Uterus (tissue), 3 donors: ENCODE measurements at regions not wholly inside any gene's neighbourhood (a gene's known extent, or its start where the extent isn't known, plus 50 kb on each side); places are given as distances from the start of the nearest gene placed in this dataset.

Source experiments
- DNase-seq, 2 donors: peaks; one replicate each; pipeline ENCODE4 v3.0.0-alpha.2; 2019 to 2020
- H3K27ac ChIP-seq, 2 donors: fragments of 200-600 bp; sonication (generic); 1 replicate in 1 of 2; 2 replicates in 1 of 2; pipeline ENCODE4 v1.5.1; 2016 to 2018
- H3K27me3 ChIP-seq, 2 donors: fragments of 200-600 bp; sonication (generic); one replicate each; pipeline ENCODE4 v1.5.1; 2018 to 2019; ENCODE audit warnings: control low read depth in 1 of 2
- H3K36me3 ChIP-seq, 2 donors: fragments of 200-600 bp; sonication (generic); one replicate each; pipeline ENCODE4 v1.5.1; 2019; ENCODE audit warnings: control low read depth in 1 of 2
- H3K4me1 ChIP-seq, 2 donors: fragments of 200-600 bp; sonication (generic); one replicate each; pipeline ENCODE4 v1.5.1; 2018 to 2019; ENCODE audit warnings: control low read depth in 1 of 2
- H3K4me3 ChIP-seq, 2 donors: fragments of 200-600 bp; sonication (generic); 1 replicate in 1 of 2; 2 replicates in 1 of 2; pipeline ENCODE4 v1.5.1; 2018 to 2019; ENCODE audit warnings: mild to moderate bottlenecking in 1 of 2
- H3K9me3 ChIP-seq, 2 donors: fragments of 200-600 bp; sonication (generic); one replicate each; pipeline ENCODE4 v1.5.1; 2019; ENCODE audit warnings: control low read depth in 1 of 2
- POLR2A ChIP-seq, 2 donors: fragments of 450-650 bp; IDR thresholded peaks; one replicate each; pipeline ENCODE4 v1.6.1; 2016; ENCODE audit warnings: antibody characterized with exemption in 2 of 2, mild to moderate bottlenecking in 1 of 2, moderate library complexity in 1 of 2
- intact Hi-C: fragments of 100-400 bp; cut with DNase I; formaldehyde crosslinking; loops from one replicate; pipeline ENCODE4 v1.15.1; 2023; ENCODE audit warnings: low total_unique reads
- TF ChIP-seq, protein P1 (sequence below), 4 experiments: fragments of 200-600 bp in 2 of 4; fragments of 450-650 bp in 2 of 4; sonication (generic) in 2 of 4; IDR thresholded peaks; one replicate each; pipeline ENCODE4 v1.5.1; 2016 to 2019; ENCODE audit warnings: antibody characterized with exemption in 4 of 4, mild to moderate bottlenecking in 2 of 4, moderate library complexity in 1 of 4
- donor health status: DM: yes; HTN: yes; CAD: no.

DNA sequence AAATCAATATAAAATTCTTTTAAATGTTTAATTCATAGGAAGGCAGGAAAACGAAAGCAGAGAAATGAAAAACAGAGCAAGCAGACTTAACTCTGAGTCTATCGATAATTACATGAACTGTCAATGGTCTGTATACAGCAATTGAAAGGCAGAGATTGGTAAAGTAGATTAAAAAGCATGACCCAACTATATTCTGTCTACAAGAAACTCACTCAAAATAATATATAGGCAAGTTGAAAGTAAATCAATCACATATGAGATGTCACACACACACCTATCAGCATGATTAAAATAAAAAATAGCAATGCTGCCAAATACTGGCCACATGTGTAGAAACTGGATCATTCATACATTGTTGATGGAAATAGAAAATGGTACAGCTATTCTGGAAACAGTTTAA, 136.4 kb upstream of the CYP1B1 start:
- DNase-seq, result no peak
- H3K27me3 ChIP-seq, result no peaks in the 10 kb centered on the region
- no peaks in the 10 kb centered on the region for H3K4me1 ChIP-seq
- no peaks in the 10 kb centered on the region for H3K9me3 ChIP-seq
- H3K4me3 ChIP-seq, result no peak overlapping the region
- TF ChIP-seq POLR2A (IDR thresholded peaks at IDR 0.05), result no peak
- TF ChIP-seq, protein P1, sequence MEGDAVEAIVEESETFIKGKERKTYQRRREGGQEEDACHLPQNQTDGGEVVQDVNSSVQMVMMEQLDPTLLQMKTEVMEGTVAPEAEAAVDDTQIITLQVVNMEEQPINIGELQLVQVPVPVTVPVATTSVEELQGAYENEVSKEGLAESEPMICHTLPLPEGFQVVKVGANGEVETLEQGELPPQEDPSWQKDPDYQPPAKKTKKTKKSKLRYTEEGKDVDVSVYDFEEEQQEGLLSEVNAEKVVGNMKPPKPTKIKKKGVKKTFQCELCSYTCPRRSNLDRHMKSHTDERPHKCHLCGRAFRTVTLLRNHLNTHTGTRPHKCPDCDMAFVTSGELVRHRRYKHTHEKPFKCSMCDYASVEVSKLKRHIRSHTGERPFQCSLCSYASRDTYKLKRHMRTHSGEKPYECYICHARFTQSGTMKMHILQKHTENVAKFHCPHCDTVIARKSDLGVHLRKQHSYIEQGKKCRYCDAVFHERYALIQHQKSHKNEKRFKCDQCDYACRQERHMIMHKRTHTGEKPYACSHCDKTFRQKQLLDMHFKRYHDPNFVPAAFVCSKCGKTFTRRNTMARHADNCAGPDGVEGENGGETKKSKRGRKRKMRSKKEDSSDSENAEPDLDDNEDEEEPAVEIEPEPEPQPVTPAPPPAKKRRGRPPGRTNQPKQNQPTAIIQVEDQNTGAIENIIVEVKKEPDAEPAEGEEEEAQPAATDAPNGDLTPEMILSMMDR (IDR thresholded peaks at IDR 0.05), result no peak
- no peak overlapping the region for H3K27ac ChIP-seq
- intact Hi-C loops, result no loop called here
- H3K36me3 ChIP-seq, result peaks cover 0 to 2% of the 10 kb centered on the region in 2 donors

DNA sequence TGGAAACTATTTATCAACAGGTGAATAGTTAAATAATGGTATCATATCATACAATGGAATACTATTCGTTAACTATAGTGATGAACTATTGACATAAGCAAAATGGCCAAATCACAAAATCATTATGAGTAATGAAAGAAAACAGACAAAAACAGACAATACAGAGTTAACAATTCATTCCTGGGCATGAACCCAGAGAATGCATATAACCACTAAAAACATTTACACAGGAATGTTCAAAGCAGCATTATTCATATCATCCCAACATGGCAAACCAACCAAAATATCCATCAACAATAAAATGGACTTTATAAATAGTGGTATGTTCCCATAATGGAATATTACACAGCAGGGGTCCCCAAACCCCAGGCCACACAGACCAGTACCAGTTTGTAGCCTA, 131.2 kb upstream of the CYP1B1 start:
- H3K9me3 ChIP-seq, result no peaks in the 10 kb centered on the region
- no peak for DNase-seq
- peak overlapping the region in 1 of 2 donors; percentile 60 for H3K27ac ChIP-seq
- no peaks in the 10 kb centered on the region for H3K4me1 ChIP-seq
- no peaks in the 10 kb centered on the region for H3K27me3 ChIP-seq
- peaks cover 0 to 2% of the 10 kb centered on the region in 2 donors for H3K36me3 ChIP-seq
- no peak overlapping the region for H3K4me3 ChIP-seq
- TF ChIP-seq POLR2A (IDR thresholded peaks at IDR 0.05), result no peak
- TF ChIP-seq, protein P1 (IDR thresholded peaks at IDR 0.05), result no peak
- intact Hi-C loops, result no loop called here

DNA sequence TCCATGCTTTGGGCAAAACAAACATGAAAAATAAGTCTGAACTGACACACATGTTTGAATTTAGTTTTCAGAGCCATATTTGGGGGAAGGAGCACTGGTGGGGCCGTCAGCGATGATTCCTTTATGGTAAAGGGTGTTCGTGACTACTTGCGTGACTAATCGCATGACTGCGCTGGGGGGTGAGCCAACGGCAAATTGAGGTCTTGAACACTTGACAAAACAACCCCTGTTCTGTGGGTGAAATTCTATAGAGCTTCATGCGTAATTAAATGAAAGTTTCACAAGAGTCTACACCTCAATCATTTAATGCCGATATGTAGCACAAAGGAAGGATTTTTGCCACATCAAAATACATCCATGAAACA, 127.5 kb upstream of the CYP1B1 start:
- Histone ChIP-seq H3K27ac (no peak overlapping the region), H3K4me3 (no peak overlapping the region), H3K4me1 (peaks cover 7 to 9% of the 10 kb centered on the region in 2 donors), H3K36me3 (no peaks in the 10 kb centered on the region), H3K27me3 (no peaks in the 10 kb centered on the region), H3K9me3 (no peaks in the 10 kb centered on the region)
- intact Hi-C loops, result no loop called here
- TF ChIP-seq, protein P1 (IDR thresholded peaks at IDR 0.05), result no peak
- no peak for DNase-seq

DNA sequence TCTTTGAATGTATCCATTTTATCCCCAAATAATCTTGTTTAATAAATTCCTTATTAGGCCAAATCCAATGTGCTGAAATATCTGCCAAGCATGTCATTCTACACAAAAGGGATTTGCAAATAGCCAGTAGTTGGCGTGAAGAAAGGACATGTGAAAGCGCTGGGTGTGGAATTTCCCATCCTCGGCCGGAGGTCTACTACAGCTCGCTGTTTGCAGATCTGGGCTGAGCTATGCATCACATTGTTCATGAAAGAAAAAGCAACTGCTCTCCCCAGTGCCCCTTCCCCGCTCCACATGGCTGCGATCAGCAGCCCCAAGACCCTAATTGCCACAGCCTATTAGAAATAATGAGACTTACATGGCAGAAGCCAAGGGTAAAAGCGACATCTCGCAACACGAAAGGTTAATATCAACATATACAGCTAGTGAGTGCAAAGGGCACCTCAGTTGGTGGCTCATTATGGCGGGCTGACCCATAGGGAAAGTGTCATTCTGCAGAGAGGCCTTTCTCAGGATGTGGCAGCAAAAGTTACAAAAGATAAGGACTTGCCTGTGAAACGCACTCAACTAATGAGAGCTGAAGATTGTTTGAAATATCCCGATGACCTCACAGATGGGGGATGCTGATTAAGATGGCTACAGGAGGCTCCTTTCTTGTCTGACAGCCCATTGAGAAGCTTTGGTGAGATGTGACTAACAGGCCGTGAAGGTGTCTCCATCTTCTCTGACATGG, 126.9 kb upstream of the CYP1B1 start:
- no peaks in the 10 kb centered on the region for H3K9me3 ChIP-seq
- H3K27ac ChIP-seq, result peak overlapping the region; percentile 83 to 87
- no peaks in the 10 kb centered on the region for H3K36me3 ChIP-seq
- no peaks in the 10 kb centered on the region for H3K27me3 ChIP-seq
- H3K4me1 ChIP-seq, result peaks cover 7 to 9% of the 10 kb centered on the region in 2 donors
- H3K4me3 ChIP-seq, result no peak overlapping the region
- TF ChIP-seq, protein P1 (IDR thresholded peaks at IDR 0.05), result no peak
- TF ChIP-seq POLR2A (IDR thresholded peaks at IDR 0.05), result no peak
- intact Hi-C loops, result no loop called here
- DNase-seq, result no peak

DNA sequence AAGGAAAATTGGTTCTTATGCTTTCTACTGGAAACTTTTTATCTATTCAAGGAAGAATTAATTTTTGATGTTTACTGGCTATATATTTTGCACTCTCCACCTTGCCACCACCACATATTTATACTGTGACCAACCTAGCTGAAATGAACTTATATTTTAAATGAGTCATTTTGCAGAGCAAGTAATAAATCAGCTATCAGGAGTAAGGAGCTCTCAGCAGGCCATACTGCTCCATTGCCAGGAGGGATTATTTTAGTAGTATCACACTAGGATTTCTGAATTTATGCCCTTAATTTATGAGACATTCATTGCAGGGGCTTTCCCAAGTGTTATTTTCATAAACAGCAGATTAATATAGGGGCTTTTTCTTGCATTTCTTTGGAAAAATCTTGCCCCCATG, 125.8 kb upstream of the CYP1B1 start:
- H3K27me3 ChIP-seq, result no peaks in the 10 kb centered on the region

More for the DNA sequence above, 125.8 kb upstream of the CYP1B1 start:
- intact Hi-C loops, result no loop called here
- DNase-seq, result no peak
- TF ChIP-seq, protein P1 (IDR thresholded peaks at IDR 0.05), result no peak
- TF ChIP-seq POLR2A (IDR thresholded peaks at IDR 0.05), result no peak
- Histone ChIP-seq H3K4me3 (no peak overlapping the region), H3K27ac (peak overlapping the region; percentile 83 to 87), H3K36me3 (no peaks in the 10 kb centered on the region), H3K9me3 (no peaks in the 10 kb centered on the region), H3K4me1 (peaks cover 7 to 9% of the 10 kb centered on the region in 2 donors)
